ENCODE measurements at regions not wholly inside any gene's neighbourhood (a gene's known extent, or its start where the extent isn't known, plus 50 kb on each side); places are given as distances from the start of the nearest gene placed in this dataset.

DNA sequence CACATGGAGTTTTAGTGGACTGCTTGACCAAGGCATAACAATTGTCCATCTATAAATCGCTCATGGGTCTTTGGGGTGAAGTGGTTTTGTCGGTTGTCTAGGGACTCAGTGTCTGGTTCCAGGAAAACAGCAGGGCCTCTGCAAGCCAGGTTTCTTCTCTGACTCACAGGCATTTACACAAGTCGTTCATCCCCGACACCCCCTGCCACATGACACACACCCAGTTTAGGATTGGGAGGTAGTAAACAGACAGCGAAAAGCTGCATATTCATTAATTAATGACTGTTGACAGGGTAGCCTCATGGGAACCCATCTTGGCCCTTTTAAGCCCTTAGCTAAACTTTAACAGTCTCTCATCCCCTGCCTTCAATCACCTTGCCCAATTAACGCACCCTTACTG is 194.8 kb upstream of the ACVR2A start:
- no peak for DNase-seq (ENCODE audit: low read depth, low spot score)
- intact Hi-C loops (cut with micrococcal nuclease), result no loop called here
- RAD21 ChIA-PET (ENCODE audit: low non-redundant PET in 1 of 2, low total read pairs in 2 of 2, uncharacterized antibody in 2 of 2, unreplicated experiment in 2 of 2), result no interaction called here

DNA sequence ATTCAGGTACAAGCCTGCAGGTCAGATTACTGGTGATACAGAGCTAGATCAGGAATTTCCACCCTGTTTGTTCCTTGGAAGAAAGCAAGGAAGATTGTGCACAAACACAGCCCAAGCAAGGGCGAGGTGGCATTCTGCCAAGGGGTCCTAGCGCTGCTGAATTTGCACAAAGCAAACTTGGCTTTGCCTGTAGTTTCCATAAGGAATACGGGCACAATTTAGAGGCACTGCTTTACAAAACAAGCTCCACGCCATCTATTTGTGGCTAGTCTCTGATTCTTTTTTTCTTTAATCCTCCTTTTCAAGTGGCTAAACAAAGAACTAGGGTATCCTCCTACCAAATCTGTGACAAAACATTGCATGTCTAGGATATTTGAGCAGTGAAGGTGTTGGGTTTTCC is 195.5 kb upstream of the ACVR2A start:
- H4K20me1 ChIP-seq (ENCODE audit: insufficient read depth), result no peaks in the 10 kb centered on the region
- RAD21 ChIA-PET (ENCODE audit: low non-redundant PET in 1 of 2, low total read pairs in 2 of 2, uncharacterized antibody in 2 of 2, unreplicated experiment in 2 of 2), result no interaction called here
- H3K27me3 ChIP-seq (ENCODE audit: insufficient read depth, low read length), result no peaks in the 10 kb centered on the region
- H3K79me2 ChIP-seq (ENCODE audit: insufficient read depth, low read length), result no peaks in the 10 kb centered on the region
- H3K9me2 ChIP-seq (ENCODE audit: insufficient read depth), result no peaks in the 10 kb centered on the region
- ATAC-seq, result no peak
- no peak overlapping the region for H3K4me2 ChIP-seq (ENCODE audit: low read length)
- no peak overlapping the region for H3K27ac ChIP-seq (ENCODE audit: low read depth, low read length)
- CTCF ChIA-PET, result no interaction called here
- BruUV-seq (replicated peaks), result no TSS peak
- no peak overlapping the region for H2AFZ ChIP-seq (ENCODE audit: low read depth, low read length, poor library complexity, severe bottlenecking)
- TF ChIP-seq CBX3 (IDR thresholded peaks at IDR 0.05; ENCODE audit: low read depth), result no peak
- no peak for TF ChIP-seq EZH2phosphoT487 (IDR thresholded peaks at IDR 0.05; ENCODE audit: borderline replicate concordance)
- no peak for TF ChIP-seq EZH2 (IDR thresholded peaks at IDR 0.05)
- no peak for TF ChIP-seq ZFX (IDR thresholded peaks at IDR 0.05)
- no peak for TF ChIP-seq CEBPB (IDR thresholded peaks at IDR 0.05; ENCODE audit: low read depth)
- no peak for TF ChIP-seq TCF7L2 (IDR thresholded peaks at IDR 0.05; ENCODE audit: borderline replicate concordance, extremely low read depth, insufficient read depth, insufficient read length)
- no peak for TF ChIP-seq ZNF274 (IDR thresholded peaks at IDR 0.05; ENCODE audit: low read depth, low read length)
- TF ChIP-seq RAD21 (IDR thresholded peaks at IDR 0.05; ENCODE audit: low read depth), result no peak
- TF ChIP-seq, protein P1, sequence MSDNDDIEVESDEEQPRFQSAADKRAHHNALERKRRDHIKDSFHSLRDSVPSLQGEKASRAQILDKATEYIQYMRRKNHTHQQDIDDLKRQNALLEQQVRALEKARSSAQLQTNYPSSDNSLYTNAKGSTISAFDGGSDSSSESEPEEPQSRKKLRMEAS (IDR thresholded peaks at IDR 0.05), result no peak
- TF ChIP-seq FOSL1 (IDR thresholded peaks at IDR 0.05; ENCODE audit: low read depth), result no peak
- TF ChIP-seq SRF (IDR thresholded peaks at IDR 0.05; ENCODE audit: low read depth), result no peak
- no peak for TF ChIP-seq POLR2A (IDR thresholded peaks at IDR 0.05; ENCODE audit: borderline replicate concordance, extremely low read depth, insufficient read depth, insufficient read length)
- TF ChIP-seq JUND (IDR thresholded peaks at IDR 0.05), result no peak
- TF ChIP-seq, protein P2, sequence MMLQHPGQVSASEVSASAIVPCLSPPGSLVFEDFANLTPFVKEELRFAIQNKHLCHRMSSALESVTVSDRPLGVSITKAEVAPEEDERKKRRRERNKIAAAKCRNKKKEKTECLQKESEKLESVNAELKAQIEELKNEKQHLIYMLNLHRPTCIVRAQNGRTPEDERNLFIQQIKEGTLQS (IDR thresholded peaks at IDR 0.05), result no peak
- no peak overlapping the region for H3K4me3 ChIP-seq (replicated peaks in 1 of 2; ENCODE audit: low read depth in 1 of 2, low read length in 2 of 2)
- intact Hi-C loops (cut with micrococcal nuclease), result no loop called here
- H3K9me3 ChIP-seq (ENCODE audit: control insufficient read depth in 1 of 2, insufficient read depth in 1 of 2, low read depth in 1 of 2, low read length in 2 of 2), result no peaks in the 10 kb centered on the region
- no peaks in the 10 kb centered on the region for H3K36me3 ChIP-seq (ENCODE audit: control insufficient read depth in 1 of 2, insufficient read depth in 2 of 2, low read length in 2 of 2)
- POLR2A ChIA-PET, result no interaction called here
- H3K9ac ChIP-seq (ENCODE audit: low read length), result no peak overlapping the region
- DNase-seq (ENCODE audit: low read depth, low spot score), result no peak
- no peaks in the 10 kb centered on the region for H3K4me1 ChIP-seq (ENCODE audit: control insufficient read depth in 1 of 2, insufficient read depth in 2 of 2, low read length in 2 of 2)

More for the DNA sequence above, 194.8 kb upstream of the ACVR2A start:
- Histone ChIP-seq H4K20me1 (ENCODE audit: insufficient read depth) (no peaks in the 10 kb centered on the region), H3K4me1 (ENCODE audit: control insufficient read depth in 1 of 2, insufficient read depth in 2 of 2, low read length in 2 of 2) (no peaks in the 10 kb centered on the region), H3K36me3 (ENCODE audit: control insufficient read depth in 1 of 2, insufficient read depth in 2 of 2, low read length in 2 of 2) (no peaks in the 10 kb centered on the region), H3K4me3 (replicated peaks in 1 of 2; ENCODE audit: low read depth in 1 of 2, low read length in 2 of 2) (no peak overlapping the region), H3K9me3 (ENCODE audit: control insufficient read depth in 1 of 2, insufficient read depth in 1 of 2, low read depth in 1 of 2, low read length in 2 of 2) (no peaks in the 10 kb centered on the region), H2AFZ (ENCODE audit: low read depth, low read length, poor library complexity, severe bottlenecking) (no peak overlapping the region), H3K79me2 (ENCODE audit: insufficient read depth, low read length) (no peaks in the 10 kb centered on the region), H3K4me2 (ENCODE audit: low read length) (no peak overlapping the region), H3K9me2 (ENCODE audit: insufficient read depth) (no peaks in the 10 kb centered on the region), H3K9ac (ENCODE audit: low read length) (no peak overlapping the region), H3K27ac (ENCODE audit: low read depth, low read length) (no peak overlapping the region), H3K27me3 (ENCODE audit: insufficient read depth, low read length) (no peaks in the 10 kb centered on the region)
- TF ChIP-seq CBX3 (IDR thresholded peaks at IDR 0.05; ENCODE audit: low read depth) (no peak), ELF1 (IDR thresholded peaks at IDR 0.05; ENCODE audit: borderline replicate concordance, low read depth) (no peak), SIN3A (IDR thresholded peaks at IDR 0.05; ENCODE audit: low read depth) (no peak)
- ATAC-seq, result no peak
- CTCF ChIA-PET, result no interaction called here
- POLR2A ChIA-PET, result no interaction called here
- BruUV-seq (replicated peaks), result no TSS peak
